GM19023 (cell line): ENCODE measurements at regions not wholly inside any gene's neighbourhood (a gene's known extent, or its start where the extent isn't known, plus 50 kb on each side); places are given as distances from the start of the nearest gene placed in this dataset.

Source experiments
- ATAC-seq: cut with Tn5 transposase; IDR thresholded peaks from one replicate; pipeline ENCODE4 v1.9.1; 2021; ENCODE audit warnings: mild to moderate bottlenecking, moderate library complexity; ENCODE audit not compliant: unreplicated experiment

- no peak for ATAC-seq
Measured at GRCh38 chr5:135207866-135208265, 173.8 kb upstream of the PITX1 start.

GRCh38 chr5:135206862-135207261 lies 172.8 kb upstream of the PITX1 start:
- no peak for ATAC-seq

GRCh38 chr5:135205632-135206349 lies 171.8 kb upstream of the PITX1 start:
- ATAC-seq, result no peak

- ATAC-seq, result no peak
Measured at GRCh38 chr5:135204151-135204600, 170.1 kb upstream of the PITX1 start.

GRCh38 chr5:135203593-135204036 lies 169.6 kb upstream of the PITX1 start:
- ATAC-seq, result no peak

GRCh38 chr5:135203019-135203418 lies 169.0 kb upstream of the PITX1 start:
- no peak for ATAC-seq

- ATAC-seq, result no peak
Measured at GRCh38 chr5:135199919-135200318, 165.9 kb upstream of the PITX1 start.

- no peak for ATAC-seq
Measured at GRCh38 chr5:135196483-135196882, 162.5 kb upstream of the PITX1 start.

- ATAC-seq, result no peak
Measured at GRCh38 chr5:135195270-135195608, 161.2 kb upstream of the PITX1 start.

GRCh38 chr5:135194573-135195269 lies 160.7 kb upstream of the PITX1 start:
- ATAC-seq, result no peak

GRCh38 chr5:135194126-135194488 lies 160.1 kb upstream of the PITX1 start:
- ATAC-seq, result no peak

GRCh38 chr5:135193213-135194125 lies 159.4 kb upstream of the PITX1 start:
- no peak for ATAC-seq

- ATAC-seq, result no peak
Measured at GRCh38 chr5:135192351-135192750, 158.3 kb upstream of the PITX1 start.

- peak; percentile 87 for ATAC-seq
Measured at GRCh38 chr5:135191084-135191826, 157.2 kb upstream of the PITX1 start.

GRCh38 chr5:135190416-135191083 lies 156.5 kb upstream of the PITX1 start:
- ATAC-seq, result no peak

GRCh38 chr5:135189024-135189423 lies 155.0 kb upstream of the PITX1 start:
- ATAC-seq, result no peak

- ATAC-seq, result no peak
Measured at GRCh38 chr5:135188233-135188914, 154.3 kb upstream of the PITX1 start.

GRCh38 chr5:135186662-135187522 lies 152.9 kb upstream of the PITX1 start:
- ATAC-seq, result no peak
